Tibial nerve (tissue), 4 donors: ENCODE measurements at regions not wholly inside any gene's neighbourhood (a gene's known extent, or its start where the extent isn't known, plus 50 kb on each side); places are given as distances from the start of the nearest gene placed in this dataset.

Experiments used
- CTCF ChIP-seq, 5 experiments: fragments of 200-600 bp in 3 of 5; fragments of 450-650 bp in 2 of 5; sonication (generic) in 3 of 5; IDR thresholded peaks; one replicate each; pipeline ENCODE4 v1.5.1; 2016 to 2019; ENCODE audit warnings: antibody characterized with exemption in 5 of 5, mild to moderate bottlenecking in 3 of 5, moderate library complexity in 2 of 5
- EP300 ChIP-seq, 2 donors: sonication (generic); formaldehyde crosslinking; IDR thresholded peaks; one replicate each; pipeline ENCODE4 v1.6.1; 2017; ENCODE audit warnings: antibody characterized with exemption in 2 of 2, mild to moderate bottlenecking in 1 of 2

GRCh38 chr2:20879221-20879620 lies 56.3 kb upstream of the LDAH start:
- TF ChIP-seq EP300 (IDR thresholded peaks at IDR 0.05) (no peak), CTCF (IDR thresholded peaks at IDR 0.05) (no peak)
